ENCODE measurements at regions not wholly inside any gene's neighbourhood (a gene's known extent, or its start where the extent isn't known, plus 50 kb on each side); places are given as distances from the start of the nearest gene placed in this dataset.

DNA sequence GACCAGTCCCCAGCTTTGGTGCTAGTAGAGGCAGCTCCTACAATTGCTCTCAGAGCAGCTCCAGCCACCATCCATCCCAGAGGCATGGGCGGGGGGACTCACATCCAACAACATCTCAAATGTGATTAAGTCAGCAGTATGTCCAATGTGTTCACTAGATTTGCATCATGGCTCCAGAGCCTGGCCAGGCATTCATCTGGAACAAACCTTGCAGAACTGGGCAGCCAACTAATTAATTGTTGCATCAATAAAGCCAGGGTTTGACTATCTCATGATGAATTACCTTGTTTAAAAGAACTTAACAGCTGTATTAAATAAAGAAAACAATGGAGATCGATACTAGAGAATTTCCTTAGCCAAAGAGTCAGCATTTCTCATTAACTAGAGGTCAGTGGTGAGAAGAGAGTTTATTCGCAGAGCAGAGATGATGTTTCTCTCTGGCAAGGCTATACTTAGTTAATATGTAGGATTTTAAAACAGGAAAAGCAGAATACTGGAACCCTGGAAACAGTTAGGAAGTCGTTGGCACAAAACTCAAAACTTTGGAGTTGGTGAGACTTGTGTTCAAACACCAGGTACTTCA is 494.4 kb downstream of the GRIN2A start:
- H3K4me3 ChIP-seq (replicated peaks; ENCODE audit: insufficient read depth, low read length), result no peak overlapping the region
- DNase-seq (ENCODE audit: low read depth in 1 of 2, low spot score in 1 of 2), result no peak
- TF ChIP-seq POLR2AphosphoS5 (IDR thresholded peaks at IDR 0.05; ENCODE audit: low read depth) (no peak), SPI1 (IDR thresholded peaks at IDR 0.05; ENCODE audit: borderline replicate concordance, low read depth) (no peak), GABPA (IDR thresholded peaks at IDR 0.05; ENCODE audit: low read depth) (no peak)
- TF ChIP-seq, protein P1, sequence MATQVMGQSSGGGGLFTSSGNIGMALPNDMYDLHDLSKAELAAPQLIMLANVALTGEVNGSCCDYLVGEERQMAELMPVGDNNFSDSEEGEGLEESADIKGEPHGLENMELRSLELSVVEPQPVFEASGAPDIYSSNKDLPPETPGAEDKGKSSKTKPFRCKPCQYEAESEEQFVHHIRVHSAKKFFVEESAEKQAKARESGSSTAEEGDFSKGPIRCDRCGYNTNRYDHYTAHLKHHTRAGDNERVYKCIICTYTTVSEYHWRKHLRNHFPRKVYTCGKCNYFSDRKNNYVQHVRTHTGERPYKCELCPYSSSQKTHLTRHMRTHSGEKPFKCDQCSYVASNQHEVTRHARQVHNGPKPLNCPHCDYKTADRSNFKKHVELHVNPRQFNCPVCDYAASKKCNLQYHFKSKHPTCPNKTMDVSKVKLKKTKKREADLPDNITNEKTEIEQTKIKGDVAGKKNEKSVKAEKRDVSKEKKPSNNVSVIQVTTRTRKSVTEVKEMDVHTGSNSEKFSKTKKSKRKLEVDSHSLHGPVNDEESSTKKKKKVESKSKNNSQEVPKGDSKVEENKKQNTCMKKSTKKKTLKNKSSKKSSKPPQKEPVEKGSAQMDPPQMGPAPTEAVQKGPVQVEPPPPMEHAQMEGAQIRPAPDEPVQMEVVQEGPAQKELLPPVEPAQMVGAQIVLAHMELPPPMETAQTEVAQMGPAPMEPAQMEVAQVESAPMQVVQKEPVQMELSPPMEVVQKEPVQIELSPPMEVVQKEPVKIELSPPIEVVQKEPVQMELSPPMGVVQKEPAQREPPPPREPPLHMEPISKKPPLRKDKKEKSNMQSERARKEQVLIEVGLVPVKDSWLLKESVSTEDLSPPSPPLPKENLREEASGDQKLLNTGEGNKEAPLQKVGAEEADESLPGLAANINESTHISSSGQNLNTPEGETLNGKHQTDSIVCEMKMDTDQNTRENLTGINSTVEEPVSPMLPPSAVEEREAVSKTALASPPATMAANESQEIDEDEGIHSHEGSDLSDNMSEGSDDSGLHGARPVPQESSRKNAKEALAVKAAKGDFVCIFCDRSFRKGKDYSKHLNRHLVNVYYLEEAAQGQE (IDR thresholded peaks at IDR 0.05; ENCODE audit: insufficient replicate concordance, low read depth), result no peak
- TF ChIP-seq, protein P2, sequence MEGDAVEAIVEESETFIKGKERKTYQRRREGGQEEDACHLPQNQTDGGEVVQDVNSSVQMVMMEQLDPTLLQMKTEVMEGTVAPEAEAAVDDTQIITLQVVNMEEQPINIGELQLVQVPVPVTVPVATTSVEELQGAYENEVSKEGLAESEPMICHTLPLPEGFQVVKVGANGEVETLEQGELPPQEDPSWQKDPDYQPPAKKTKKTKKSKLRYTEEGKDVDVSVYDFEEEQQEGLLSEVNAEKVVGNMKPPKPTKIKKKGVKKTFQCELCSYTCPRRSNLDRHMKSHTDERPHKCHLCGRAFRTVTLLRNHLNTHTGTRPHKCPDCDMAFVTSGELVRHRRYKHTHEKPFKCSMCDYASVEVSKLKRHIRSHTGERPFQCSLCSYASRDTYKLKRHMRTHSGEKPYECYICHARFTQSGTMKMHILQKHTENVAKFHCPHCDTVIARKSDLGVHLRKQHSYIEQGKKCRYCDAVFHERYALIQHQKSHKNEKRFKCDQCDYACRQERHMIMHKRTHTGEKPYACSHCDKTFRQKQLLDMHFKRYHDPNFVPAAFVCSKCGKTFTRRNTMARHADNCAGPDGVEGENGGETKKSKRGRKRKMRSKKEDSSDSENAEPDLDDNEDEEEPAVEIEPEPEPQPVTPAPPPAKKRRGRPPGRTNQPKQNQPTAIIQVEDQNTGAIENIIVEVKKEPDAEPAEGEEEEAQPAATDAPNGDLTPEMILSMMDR (IDR thresholded peaks at IDR 0.05; ENCODE audit: insufficient read depth, low read length), result no peak
- H3K27ac ChIP-seq (replicated peaks), result no peak overlapping the region
- H3K27me3 ChIP-seq (ENCODE audit: insufficient read depth, poor library complexity, severe bottlenecking), result no peaks in the 10 kb centered on the region

DNA sequence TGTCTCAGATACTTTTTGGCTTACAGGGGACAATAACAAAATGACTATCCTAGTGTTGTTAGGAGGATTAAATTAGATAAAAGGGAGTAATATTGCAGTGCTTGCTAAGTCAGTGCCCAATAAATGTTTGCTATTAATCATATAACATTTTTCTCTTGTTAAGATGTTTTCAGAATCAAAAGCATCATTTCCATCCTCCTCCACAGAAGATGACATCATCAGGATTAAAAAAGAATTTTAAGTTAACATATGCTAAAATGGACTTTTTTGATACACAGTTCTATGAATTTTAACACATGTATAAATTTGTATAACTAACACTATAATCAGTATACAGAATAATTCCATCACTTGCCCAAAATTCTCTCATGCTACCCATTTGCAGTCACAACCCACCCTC is 492.6 kb downstream of the GRIN2A start:
- no peak for DNase-seq (ENCODE audit: low read depth in 1 of 2, low spot score in 1 of 2)
- H3K27ac ChIP-seq (replicated peaks), result no peak overlapping the region
- no peak for TF ChIP-seq SPI1 (IDR thresholded peaks at IDR 0.05; ENCODE audit: borderline replicate concordance, low read depth)
- TF ChIP-seq, protein P1 (IDR thresholded peaks at IDR 0.05; ENCODE audit: insufficient replicate concordance, low read depth), result no peak
- TF ChIP-seq POLR2AphosphoS5 (IDR thresholded peaks at IDR 0.05; ENCODE audit: low read depth), result no peak
- TF ChIP-seq GABPA (IDR thresholded peaks at IDR 0.05; ENCODE audit: low read depth), result no peak
- TF ChIP-seq, protein P2 (IDR thresholded peaks at IDR 0.05; ENCODE audit: insufficient read depth, low read length), result no peak
- no peak overlapping the region for H3K4me3 ChIP-seq (replicated peaks; ENCODE audit: insufficient read depth, low read length)
- no peaks in the 10 kb centered on the region for H3K27me3 ChIP-seq (ENCODE audit: insufficient read depth, poor library complexity, severe bottlenecking)

DNA sequence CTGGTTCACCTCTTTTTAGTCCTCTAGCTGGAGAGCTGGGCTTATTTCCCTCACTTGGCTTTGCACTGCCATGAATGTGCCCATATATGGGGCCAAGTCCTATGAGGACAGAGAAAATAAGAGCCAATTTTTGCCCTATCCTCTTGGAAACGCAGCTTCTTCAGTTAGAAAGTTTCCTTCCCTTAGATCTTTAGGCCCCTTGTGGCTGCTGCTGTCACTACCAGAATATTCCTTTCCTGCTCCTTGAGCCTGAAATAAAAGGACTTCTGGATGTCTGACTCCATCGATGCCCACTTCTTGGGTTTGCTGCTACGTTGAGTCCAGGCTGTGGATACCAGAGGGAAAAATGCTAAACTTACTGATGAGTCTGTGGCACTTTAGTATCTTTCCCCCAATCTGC is 487.1 kb downstream of the GRIN2A start:
- H3K27ac ChIP-seq (replicated peaks), result no peak overlapping the region
- H3K27me3 ChIP-seq (ENCODE audit: insufficient read depth, poor library complexity, severe bottlenecking), result no peaks in the 10 kb centered on the region
- H3K4me3 ChIP-seq (replicated peaks; ENCODE audit: insufficient read depth, low read length), result no peak overlapping the region
- TF ChIP-seq, protein P2 (IDR thresholded peaks at IDR 0.05; ENCODE audit: insufficient read depth, low read length), result no peak
- TF ChIP-seq SPI1 (IDR thresholded peaks at IDR 0.05; ENCODE audit: borderline replicate concordance, low read depth) (no peak), POLR2AphosphoS5 (IDR thresholded peaks at IDR 0.05; ENCODE audit: low read depth) (no peak), GABPA (IDR thresholded peaks at IDR 0.05; ENCODE audit: low read depth) (no peak)
- TF ChIP-seq, protein P1 (IDR thresholded peaks at IDR 0.05; ENCODE audit: insufficient replicate concordance, low read depth), result no peak
- DNase-seq (ENCODE audit: low read depth in 1 of 2, low spot score in 1 of 2), result no peak
